HFFc6 (cell line): ENCODE measurements at regions not wholly inside any gene's neighbourhood (a gene's known extent, or its start where the extent isn't known, plus 50 kb on each side); places are given as distances from the start of the nearest gene placed in this dataset.

ENCODE experiments used
- DNase-seq: peaks from one replicate; pipeline ENCODE4 v3.0.0-alpha.2; 2018
- H3K27ac Mint-ChIP-seq: 2 replicates; pipeline ENCODE4 v1.8.0; 2020; ENCODE audit warnings: mild to moderate bottlenecking, mixed read lengths
- H3K27me3 Mint-ChIP-seq: 2 replicates; pipeline ENCODE4 v1.8.0; 2021; ENCODE audit warnings: mild to moderate bottlenecking, moderate library complexity, mixed read lengths; ENCODE audit not compliant: insufficient read depth
- H3K36me3 Mint-ChIP-seq: 2 replicates; pipeline ENCODE4 v1.8.0; 2021; ENCODE audit warnings: low read depth, mixed read lengths
- H3K4me1 Mint-ChIP-seq: 2 replicates; pipeline ENCODE4 v1.8.0; 2020; ENCODE audit warnings: low read depth, mixed read lengths
- H3K4me3 Mint-ChIP-seq: 2 replicates; pipeline ENCODE4 v1.8.0; 2020; ENCODE audit warnings: mild to moderate bottlenecking, moderate library complexity, mixed read lengths
- H3K9me3 Mint-ChIP-seq: 2 replicates; pipeline ENCODE4 v1.8.0; 2020; ENCODE audit warnings: mild to moderate bottlenecking, mixed read lengths
- TF ChIP-seq, protein P1 (sequence below): fragments of 200-600 bp; sonication (generic); IDR thresholded peaks from 2 replicates; pipeline ENCODE4 v1.5.0; 2021; ENCODE audit warnings: antibody characterized with exemption, mild to moderate bottlenecking

DNA sequence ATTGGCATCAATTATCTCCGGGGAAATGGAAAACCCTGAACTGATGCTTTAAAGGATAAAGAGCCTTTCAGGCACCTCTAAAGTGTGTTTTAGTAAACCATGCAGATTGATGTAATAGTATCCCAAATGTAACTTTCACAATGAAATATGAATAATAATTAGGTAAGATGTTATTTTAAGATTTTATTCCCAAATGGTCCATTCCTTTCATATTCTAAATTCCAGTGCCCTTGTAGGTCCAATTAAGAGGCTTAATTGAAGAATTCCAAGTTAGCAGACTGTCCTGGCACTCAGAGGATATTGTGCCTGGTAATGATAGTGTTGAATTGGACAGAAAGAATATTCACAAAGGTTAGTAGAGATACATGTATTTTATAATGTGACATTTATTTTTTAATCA lies 352.5 kb upstream of the NUDT12 start:
- no peaks in the 10 kb centered on the region for H3K36me3 Mint-ChIP-seq
- TF ChIP-seq, protein P1, sequence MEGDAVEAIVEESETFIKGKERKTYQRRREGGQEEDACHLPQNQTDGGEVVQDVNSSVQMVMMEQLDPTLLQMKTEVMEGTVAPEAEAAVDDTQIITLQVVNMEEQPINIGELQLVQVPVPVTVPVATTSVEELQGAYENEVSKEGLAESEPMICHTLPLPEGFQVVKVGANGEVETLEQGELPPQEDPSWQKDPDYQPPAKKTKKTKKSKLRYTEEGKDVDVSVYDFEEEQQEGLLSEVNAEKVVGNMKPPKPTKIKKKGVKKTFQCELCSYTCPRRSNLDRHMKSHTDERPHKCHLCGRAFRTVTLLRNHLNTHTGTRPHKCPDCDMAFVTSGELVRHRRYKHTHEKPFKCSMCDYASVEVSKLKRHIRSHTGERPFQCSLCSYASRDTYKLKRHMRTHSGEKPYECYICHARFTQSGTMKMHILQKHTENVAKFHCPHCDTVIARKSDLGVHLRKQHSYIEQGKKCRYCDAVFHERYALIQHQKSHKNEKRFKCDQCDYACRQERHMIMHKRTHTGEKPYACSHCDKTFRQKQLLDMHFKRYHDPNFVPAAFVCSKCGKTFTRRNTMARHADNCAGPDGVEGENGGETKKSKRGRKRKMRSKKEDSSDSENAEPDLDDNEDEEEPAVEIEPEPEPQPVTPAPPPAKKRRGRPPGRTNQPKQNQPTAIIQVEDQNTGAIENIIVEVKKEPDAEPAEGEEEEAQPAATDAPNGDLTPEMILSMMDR, result no peak
- H3K4me3 Mint-ChIP-seq, result no peak overlapping the region
- no peaks in the 10 kb centered on the region for H3K27me3 Mint-ChIP-seq
- peaks cover 3% of the 10 kb centered on the region; the same call in 1 of the 2 replicates for H3K9me3 Mint-ChIP-seq
- H3K27ac Mint-ChIP-seq, result no peak overlapping the region
- no peak for DNase-seq
- H3K4me1 Mint-ChIP-seq, result no peaks in the 10 kb centered on the region

GRCh38 chr5:103910786-103911185 lies 348.2 kb upstream of the NUDT12 start:
- Mint-ChIP-seq H3K9me3 (peaks cover 3% of the 10 kb centered on the region; the same call in 1 of the 2 replicates), H3K27me3 (no peaks in the 10 kb centered on the region), H3K4me3 (no peak overlapping the region), H3K36me3 (no peaks in the 10 kb centered on the region), H3K4me1 (no peaks in the 10 kb centered on the region), H3K27ac (no peak overlapping the region)
- TF ChIP-seq, protein P1, result no peak
- DNase-seq, result no peak

DNA sequence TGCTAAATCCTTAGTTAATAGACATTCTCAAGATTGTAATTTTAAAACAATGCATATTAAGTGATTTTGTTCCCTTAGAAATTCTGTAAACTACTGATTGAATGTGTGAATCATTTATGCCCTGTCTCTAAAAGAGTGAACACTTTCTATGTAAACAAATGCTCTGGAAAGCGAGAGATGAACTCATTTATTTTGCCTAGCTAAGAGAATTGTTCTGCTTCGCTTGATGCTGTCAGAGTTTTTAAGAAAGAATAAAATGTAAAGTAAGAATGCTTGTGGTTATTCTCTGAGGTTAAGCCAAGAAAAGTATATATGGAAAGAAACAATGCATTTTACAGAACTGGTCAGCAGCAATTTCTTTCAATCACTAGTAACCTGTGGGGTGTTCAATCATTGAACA lies 347.4 kb upstream of the NUDT12 start:
- no peak for DNase-seq
- no peaks in the 10 kb centered on the region for H3K4me1 Mint-ChIP-seq
- no peaks in the 10 kb centered on the region for H3K36me3 Mint-ChIP-seq
- H3K9me3 Mint-ChIP-seq, result no peaks in the 10 kb centered on the region; the same call in 1 of the 2 replicates
- no peak overlapping the region for H3K27ac Mint-ChIP-seq
- H3K27me3 Mint-ChIP-seq, result no peaks in the 10 kb centered on the region
- no peak overlapping the region for H3K4me3 Mint-ChIP-seq
- TF ChIP-seq, protein P1, result no peak

DNA sequence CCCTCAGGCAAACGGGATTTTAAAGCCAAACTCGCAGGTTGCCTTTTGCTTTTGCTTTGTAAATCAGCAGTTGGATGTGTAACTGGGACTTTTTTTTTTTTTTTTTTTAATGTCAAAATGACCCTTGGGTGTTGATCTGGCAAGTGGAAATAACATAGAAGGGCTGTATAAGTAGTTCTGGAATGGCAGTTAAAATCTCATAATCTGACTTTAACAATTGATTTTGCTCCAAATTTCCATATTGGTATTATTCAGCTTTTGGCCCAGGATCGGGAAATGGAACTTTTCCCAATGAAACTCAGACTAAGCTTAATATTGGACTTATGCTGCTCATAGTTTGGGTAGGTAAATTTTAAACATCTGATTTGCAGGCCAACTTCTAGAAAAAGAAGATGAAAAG lies 346.8 kb upstream of the NUDT12 start:
- TF ChIP-seq, protein P1, result no peak
- Mint-ChIP-seq H3K9me3 (no peaks in the 10 kb centered on the region; the same call in 1 of the 2 replicates), H3K4me3 (no peak overlapping the region), H3K27me3 (no peaks in the 10 kb centered on the region), H3K36me3 (no peaks in the 10 kb centered on the region), H3K4me1 (no peaks in the 10 kb centered on the region), H3K27ac (no peak overlapping the region)
- DNase-seq, result no peak

DNA sequence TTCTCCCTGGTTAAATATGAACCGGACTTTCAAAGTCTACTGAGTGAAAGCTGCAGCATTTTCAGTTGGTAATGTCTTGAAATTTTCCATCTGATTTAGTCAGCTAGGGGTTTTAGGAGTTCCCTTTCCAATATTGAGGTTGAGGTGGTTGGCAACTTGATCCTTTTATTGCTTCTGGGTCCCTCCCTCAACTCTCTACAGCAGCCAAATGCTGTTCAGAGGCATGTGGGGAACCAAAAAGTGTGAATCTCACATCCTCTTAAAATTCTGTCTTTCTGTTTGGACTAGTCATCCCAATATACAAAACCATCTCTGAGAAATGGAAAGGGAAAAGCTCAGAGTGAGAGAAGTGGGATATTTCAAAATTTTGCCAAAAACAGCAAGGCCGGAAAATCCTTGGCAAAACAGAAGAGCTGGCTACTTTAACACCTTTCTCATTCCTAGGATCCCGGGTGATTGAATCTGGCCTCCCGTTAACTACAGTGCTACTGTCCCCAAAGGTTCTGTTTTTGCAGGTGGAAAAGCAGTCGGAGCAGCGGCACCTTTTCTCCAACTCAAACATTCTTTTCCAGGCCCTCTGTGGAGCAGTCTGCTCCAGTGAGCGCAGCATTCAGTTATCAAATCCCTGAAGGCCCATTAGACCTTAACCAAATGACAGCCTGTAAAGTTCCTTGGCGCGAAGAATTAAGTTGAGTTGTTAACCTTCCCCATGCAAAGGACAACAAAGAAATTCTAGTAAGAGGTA lies 345.9 kb upstream of the NUDT12 start:
- TF ChIP-seq, protein P1, result no peak
- no peak overlapping the region for H3K4me3 Mint-ChIP-seq
- no peak overlapping the region for H3K27ac Mint-ChIP-seq
- DNase-seq, result no peak
- H3K9me3 Mint-ChIP-seq, result peaks cover 5% of the 10 kb centered on the region
- H3K27me3 Mint-ChIP-seq, result no peaks in the 10 kb centered on the region
- H3K4me1 Mint-ChIP-seq, result no peaks in the 10 kb centered on the region
- no peaks in the 10 kb centered on the region for H3K36me3 Mint-ChIP-seq
